OCI-LY3 (cell line): ENCODE measurements at regions not wholly inside any gene's neighbourhood (a gene's known extent, or its start where the extent isn't known, plus 50 kb on each side); places are given as distances from the start of the nearest gene placed in this dataset.

Source experiments
- H2AFZ ChIP-seq: fragments of 200-600, 300-600 bp; shearing (Covaris generic); 2 replicates; pipeline ENCODE4 v1.6.0; 2014; ENCODE audit warnings: antibody characterized with exemption, low read depth, low read length
- H3K27ac ChIP-seq: fragments of 200-600, 300-600 bp; sonication (generic); 2 replicates; pipeline ENCODE4 v1.5.1; 2014; ENCODE audit warnings: mild to moderate bottlenecking, low read length, moderate library complexity, mixed read lengths
- H3K27me3 ChIP-seq: fragments of 200-600, 300-600 bp; sonication (generic); 2 replicates; pipeline ENCODE4 v1.6.1; 2014; ENCODE audit warnings: low read depth, low read length, mixed read lengths
- H3K36me3 ChIP-seq: fragments of 200-600, 300-600 bp; sonication (generic); replicated peaks from 2 replicates; pipeline ENCODE3; 2014; ENCODE audit warnings: low read depth, low read length, mixed read lengths
- H3K4me1 ChIP-seq: fragments of 300-600, 200-600 bp; sonication (generic); 2 replicates; pipeline ENCODE4 v1.6.1; 2014; ENCODE audit warnings: low read length, mixed read lengths
- H3K4me2 ChIP-seq: fragments of 200-600, 300-600 bp; sonication (generic); 2 replicates; pipeline ENCODE4 v1.6.1; 2014; ENCODE audit warnings: low read length, mixed read lengths
- H3K4me3 ChIP-seq: fragments of 300-600, 200-600 bp; sonication (generic); 2 replicates; pipeline ENCODE4 v1.5.1; 2014; ENCODE audit warnings: antibody characterized with exemption, mild to moderate bottlenecking, low read length, moderate library complexity
- H3K79me2 ChIP-seq: fragments of 300-600, 200-600 bp; shearing (Covaris generic); 2 replicates; pipeline ENCODE4 v1.6.1; 2014; ENCODE audit warnings: mild to moderate bottlenecking, low read length, mixed read lengths
- H3K9ac ChIP-seq: fragments of 300-600, 200-600 bp; shearing (Covaris generic); 2 replicates; pipeline ENCODE4 v1.6.0; 2014; ENCODE audit warnings: mild to moderate bottlenecking, low read length, moderate library complexity
- H3K9me3 ChIP-seq: fragments of 200-600, 300-600 bp; shearing (Covaris generic); 2 replicates; pipeline ENCODE4 v1.6.1; 2014; ENCODE audit warnings: low read length, mixed read lengths; ENCODE audit not compliant: insufficient read depth
- H4K20me1 ChIP-seq: fragments of 200-600, 300-600 bp; sonication (generic); 2 replicates; pipeline ENCODE4 v1.6.1; 2016; ENCODE audit warnings: low read length, mixed read lengths; ENCODE audit not compliant: insufficient read depth
- CTCF ChIP-seq: fragments of 200-600, 300-600 bp; sonication (generic); IDR thresholded peaks from 2 replicates; pipeline ENCODE4 v1.5.1; 2014; ENCODE audit warnings: antibody characterized with exemption, low read length, low read depth
- EZH2phosphoT487 ChIP-seq: fragments of 200-600 bp; shearing (Covaris generic); IDR thresholded peaks from 2 replicates; pipeline ENCODE4 v1.6.1; 2018; ENCODE audit warnings: antibody characterized with exemption, mixed run types, low read depth

GRCh38 chr5:159504106-159504856 is 174.0 kb upstream of the IL12B start:
- Histone ChIP-seq H2AFZ (no peak overlapping the region), H3K79me2 (no peaks in the 10 kb centered on the region), H3K27me3 (no peaks in the 10 kb centered on the region), H3K4me2 (no peak overlapping the region), H3K4me1 (peaks cover 3% of the 10 kb centered on the region; the same call in 1 of the 2 replicates), H3K9me3 (no peaks in the 10 kb centered on the region), H3K9ac (no peak overlapping the region), H3K27ac (no peak overlapping the region), H3K36me3 (peaks cover 16% of the 10 kb centered on the region), H3K4me3 (no peak overlapping the region), H4K20me1 (no peaks in the 10 kb centered on the region)
- no peak for TF ChIP-seq CTCF
- no peak for TF ChIP-seq EZH2phosphoT487

- no peak overlapping the region for H3K4me2 ChIP-seq
These were observed 174.6 kb upstream of the IL12B start for GRCh38 chr5:159504857-159505304.

DNA sequence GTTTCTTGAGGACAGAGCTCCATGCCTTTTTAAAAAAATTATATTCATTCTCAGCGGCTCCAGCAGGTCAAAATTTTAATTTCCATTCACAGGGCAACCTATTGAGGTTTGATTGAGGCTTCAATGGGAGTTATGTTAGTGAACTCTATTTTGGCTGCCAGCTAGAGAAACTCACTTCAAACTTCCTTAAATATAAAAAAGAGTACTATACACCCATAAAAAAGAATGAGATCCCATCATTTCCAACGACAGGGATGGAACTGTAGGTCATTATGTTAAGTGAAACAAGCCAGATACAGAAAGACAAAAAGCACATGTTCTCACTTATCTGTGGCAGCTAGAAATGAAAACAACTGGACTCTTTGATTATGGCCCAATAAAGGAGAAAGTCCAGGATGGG is 176.8 kb upstream of the IL12B start:
- Histone ChIP-seq H3K9ac (no peak overlapping the region), H3K27ac (no peak overlapping the region), H3K9me3 (no peaks in the 10 kb centered on the region), H3K4me1 (peaks cover 3% of the 10 kb centered on the region; the same call in 1 of the 2 replicates), H2AFZ (no peak overlapping the region), H3K36me3 (peaks cover 8% of the 10 kb centered on the region), H3K79me2 (no peaks in the 10 kb centered on the region), H4K20me1 (no peaks in the 10 kb centered on the region), H3K27me3 (no peaks in the 10 kb centered on the region), H3K4me2 (no peak overlapping the region), H3K4me3 (no peak overlapping the region)
- TF ChIP-seq CTCF (no peak), EZH2phosphoT487 (no peak)

More at GRCh38 chr5:159504857-159505304, 174.6 kb upstream of the IL12B start:
- no peaks in the 10 kb centered on the region for H4K20me1 ChIP-seq
- H3K79me2 ChIP-seq: no peaks in the 10 kb centered on the region
- H2AFZ ChIP-seq: no peak overlapping the region
- peaks cover 10% of the 10 kb centered on the region for H3K36me3 ChIP-seq
- H3K9ac ChIP-seq: no peak overlapping the region
- H3K4me3 ChIP-seq: no peak overlapping the region
- TF ChIP-seq CTCF: no peak
- TF ChIP-seq EZH2phosphoT487: no peak
- H3K27ac ChIP-seq: no peak overlapping the region
- peaks cover 3% of the 10 kb centered on the region; the same call in 1 of the 2 replicates for H3K4me1 ChIP-seq
- no peaks in the 10 kb centered on the region for H3K27me3 ChIP-seq
- no peaks in the 10 kb centered on the region for H3K9me3 ChIP-seq

DNA sequence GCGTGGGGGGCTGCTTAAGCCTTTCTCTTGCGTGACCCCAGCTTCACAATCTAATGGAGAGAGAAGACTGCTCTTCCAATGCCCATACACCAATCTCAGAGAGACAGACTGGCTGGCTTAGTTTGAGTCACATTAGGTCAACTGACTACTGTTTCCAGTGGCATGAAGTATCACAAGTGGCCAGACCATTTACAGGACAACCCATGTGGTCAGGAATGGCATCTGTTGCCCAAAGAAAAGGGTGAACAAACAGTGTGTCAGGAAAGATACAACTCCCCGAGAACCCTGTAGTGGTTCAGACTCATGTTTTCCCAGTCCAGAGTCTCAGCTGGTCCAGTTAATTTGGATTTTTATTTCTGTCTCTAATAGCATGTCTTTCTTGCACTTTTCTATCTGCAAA is 177.4 kb upstream of the IL12B start:
- Histone ChIP-seq H3K79me2 (no peaks in the 10 kb centered on the region), H3K36me3 (peaks cover 8% of the 10 kb centered on the region), H3K4me1 (peaks cover 3% of the 10 kb centered on the region; the same call in 1 of the 2 replicates), H3K9ac (no peak overlapping the region), H4K20me1 (no peaks in the 10 kb centered on the region), H3K4me3 (no peak overlapping the region), H3K9me3 (no peaks in the 10 kb centered on the region), H2AFZ (no peak overlapping the region), H3K4me2 (no peak overlapping the region), H3K27me3 (no peaks in the 10 kb centered on the region), H3K27ac (no peak overlapping the region)
- TF ChIP-seq CTCF (no peak), EZH2phosphoT487 (no peak)
